GM12872 (cell line): ENCODE measurements at regions not wholly inside any gene's neighbourhood (a gene's known extent, or its start where the extent isn't known, plus 50 kb on each side); places are given as distances from the start of the nearest gene placed in this dataset.

ENCODE experiments used
- CTCF ChIP-seq: IDR thresholded peaks from 3 replicates; pipeline ENCODE4 v1.5.1; 2011; ENCODE audit warnings: low read depth, mild to moderate bottlenecking, low read length, moderate library complexity; ENCODE audit not compliant: insufficient read depth

GRCh38 chr17:72185564-72185963, 64.7 kb downstream of the SOX9 start:
- no peak for TF ChIP-seq CTCF

DNA sequence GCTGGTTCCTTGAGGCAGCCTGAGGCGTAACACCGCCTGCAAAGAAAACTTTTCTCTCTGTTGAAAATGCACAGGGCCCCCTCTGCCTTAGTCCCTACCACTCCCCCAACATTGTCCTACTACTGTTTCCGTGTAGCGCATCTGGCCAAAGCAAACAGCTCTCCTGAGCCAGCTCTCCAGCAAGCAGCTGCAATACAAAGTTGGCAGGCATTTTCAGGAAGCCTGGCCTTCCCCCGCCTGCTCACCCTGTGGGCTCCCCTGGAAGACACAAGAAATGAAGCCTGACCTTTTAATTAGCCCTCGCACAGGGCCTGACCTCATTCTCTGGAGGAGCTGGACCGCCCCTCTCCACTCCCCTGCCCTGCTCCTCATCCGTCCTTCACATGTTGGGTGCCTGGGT, 66.7 kb downstream of the SOX9 start:
- no peak for TF ChIP-seq CTCF

GRCh38 chr17:72188801-72189200, 68.0 kb downstream of the SOX9 start:
- no peak for TF ChIP-seq CTCF

DNA sequence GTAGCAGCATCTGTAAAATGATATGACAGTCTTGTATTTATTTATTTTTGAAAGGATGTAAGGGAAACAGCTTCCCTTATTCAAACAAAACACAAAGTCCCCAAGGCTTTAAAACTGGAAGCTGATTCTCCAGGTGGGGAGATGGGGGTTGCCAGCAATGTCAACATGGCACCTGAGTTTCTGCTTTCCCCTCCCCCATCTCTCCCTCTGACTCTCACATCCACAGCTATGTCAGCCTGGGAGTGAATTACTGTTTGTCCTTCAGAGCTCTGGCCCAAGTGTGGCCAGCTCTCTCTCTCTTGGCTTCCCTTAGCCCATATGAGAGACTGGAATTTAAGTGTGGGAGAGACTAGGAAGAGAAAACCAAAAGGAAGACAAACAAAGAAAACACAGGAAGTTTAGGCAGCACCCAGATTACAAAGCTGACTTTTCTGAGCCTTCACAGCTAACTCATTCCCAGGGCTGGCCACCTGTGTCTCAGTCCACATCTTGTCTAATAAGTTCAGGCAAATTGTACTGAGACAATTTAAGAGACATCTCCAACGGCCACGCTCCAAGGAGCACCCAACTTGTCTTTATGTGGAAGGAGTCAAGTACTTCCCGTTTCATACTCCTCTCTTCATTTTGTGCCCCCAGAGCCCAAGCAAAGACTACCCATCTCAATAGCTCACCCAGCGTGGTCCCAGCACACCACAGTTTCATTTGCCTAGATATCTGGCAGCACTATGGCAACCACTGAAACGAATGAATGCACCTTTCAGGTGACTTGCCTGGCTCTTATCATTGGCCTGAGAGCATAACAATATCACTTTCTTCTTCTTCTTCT, 69.2 kb downstream of the SOX9 start:
- no peak for TF ChIP-seq CTCF

DNA sequence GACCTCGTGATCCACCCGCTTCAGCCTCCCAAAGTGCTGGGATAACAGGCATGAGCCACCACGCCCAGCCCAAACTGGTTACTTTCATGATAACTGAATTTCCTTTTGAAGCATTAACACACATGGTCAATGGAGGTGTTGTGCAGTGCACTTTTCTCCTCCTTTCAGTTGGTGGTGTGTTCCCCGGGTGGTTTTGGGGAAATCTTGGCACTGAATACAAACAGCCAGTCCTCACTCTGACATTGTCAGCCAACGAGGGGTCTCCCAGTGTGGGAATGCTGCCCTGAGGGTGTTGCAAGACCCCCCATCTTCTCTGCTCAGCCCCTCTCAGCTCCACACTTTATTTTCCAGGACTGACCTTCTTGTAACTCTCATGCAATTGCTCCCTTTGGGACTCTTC, 70.5 kb downstream of the SOX9 start:
- TF ChIP-seq CTCF, result no peak

DNA sequence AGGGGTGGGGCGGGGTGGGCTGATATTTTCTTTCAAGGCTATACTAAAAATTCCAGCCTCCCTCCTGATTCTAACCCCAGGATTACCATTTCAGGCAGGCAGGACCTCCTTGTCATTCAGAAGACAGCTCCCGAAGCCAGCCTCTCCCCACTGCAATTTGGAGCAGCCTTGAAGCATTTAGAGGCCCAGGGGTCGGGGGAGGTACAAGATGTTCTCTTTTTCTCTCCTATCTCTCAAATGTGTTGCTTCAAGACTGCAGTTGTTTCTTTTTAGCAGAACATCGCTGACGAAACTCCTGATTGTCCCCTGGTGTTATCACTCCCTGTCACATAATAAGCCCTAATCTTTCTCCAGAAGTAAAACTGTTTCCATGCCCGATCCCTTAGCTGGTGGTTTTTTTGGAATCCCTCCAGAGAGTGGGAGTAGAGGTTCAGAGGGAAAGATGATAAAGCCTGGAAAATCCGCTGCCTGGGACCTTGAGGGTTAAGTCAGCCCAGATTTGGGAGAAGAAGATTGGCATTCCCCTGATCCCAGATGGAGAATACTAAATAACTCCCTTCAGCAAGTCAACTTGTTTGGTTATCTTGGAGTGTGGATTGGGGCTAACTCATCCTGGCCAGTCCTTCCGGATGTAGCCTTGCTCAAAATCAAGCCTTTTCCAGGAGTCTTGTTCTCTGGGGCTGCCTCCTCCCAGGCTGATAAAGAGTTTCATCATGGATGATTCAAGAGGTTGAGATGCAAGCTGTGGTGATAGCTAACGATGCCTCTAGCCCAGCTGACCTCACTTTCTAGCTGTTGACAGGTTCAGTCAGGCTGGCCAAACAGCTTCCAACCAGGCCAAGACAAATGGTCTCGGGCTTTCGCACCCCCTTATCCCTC, 71.3 kb downstream of the SOX9 start:
- TF ChIP-seq CTCF, result no peak

DNA sequence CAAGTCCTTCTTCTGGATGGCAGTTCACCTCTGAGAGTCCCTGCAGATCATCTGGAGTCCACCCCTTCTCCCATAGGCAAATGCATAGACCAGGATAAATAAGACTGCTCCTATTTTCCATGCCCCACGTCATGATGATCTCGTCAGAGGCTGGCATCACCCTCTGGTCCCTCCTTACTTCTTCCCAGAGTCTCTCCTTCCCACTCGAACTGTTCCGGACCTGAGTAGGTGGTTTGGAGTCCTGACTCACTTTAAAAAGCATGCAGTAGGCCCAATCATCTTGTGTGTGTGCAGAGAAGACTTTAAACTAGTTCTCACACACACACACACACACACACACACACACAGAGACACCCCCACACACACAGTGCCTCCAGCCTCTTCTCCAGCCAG, 72.0 kb downstream of the SOX9 start:
- no peak for TF ChIP-seq CTCF
